IMR-90 (cell line): ENCODE measurements at regions not wholly inside any gene's neighbourhood (a gene's known extent, or its start where the extent isn't known, plus 50 kb on each side); places are given as distances from the start of the nearest gene placed in this dataset.

ENCODE experiments used
- ATAC-seq: fragments of 200-7000 bp; cut with Tn5 transposase; 2 replicates; pipeline ENCODE4 v1.9.1; 2020; ENCODE audit warnings: low read depth, mild to moderate bottlenecking, moderate library complexity
- BruUV-seq: library from RNA; stranded (reverse); fragments of 400-500 nt; replicated peaks from 2 replicates; lab custom pipeline; 2021; lab: Mats Ljungman, UMichigan
- CTCF ChIA-PET: fragments of 300-600 bp; formaldehyde crosslinking; extraction: SDS; loops from one replicate; lab custom pipeline; 2021; ENCODE audit warnings: antibody characterized with exemption; lab: Yijun Ruan, JAX
- POLR2A ChIA-PET: fragments of 300-600 bp; sonication (Branson Sonifier 250); formaldehyde crosslinking; loops from one replicate; lab custom pipeline; 2022; ENCODE audit warnings: antibody characterized with exemption; ENCODE audit not compliant: unreplicated experiment; lab: Charles Lee
- DNase-seq: peaks from one replicate; pipeline ENCODE4 v3.0.0; 2013
- H2AFZ ChIP-seq: replicated peaks from 2 replicates; pipeline ENCODE3; 2013; ENCODE audit warnings: low read length, mild to moderate bottlenecking; ENCODE audit not compliant: poor library complexity
- H2AK5ac ChIP-seq: 2 replicates; pipeline ENCODE4 v1.6.1; 2013; ENCODE audit warnings: low read depth, low read length, inconsistent platforms
- H2AK9ac ChIP-seq: replicated peaks from 2 replicates; pipeline ENCODE3; 2013; ENCODE audit warnings: mild to moderate bottlenecking, low read depth, low read length, moderate library complexity; ENCODE audit not compliant: poor library complexity
- H2BK120ac ChIP-seq: 2 replicates; pipeline ENCODE4 v1.6.1; 2013; ENCODE audit warnings: low read depth, low read length, inconsistent platforms
- H2BK15ac ChIP-seq: 3 replicates; pipeline ENCODE4 v1.6.1; 2013; ENCODE audit warnings: low read depth, low read length, inconsistent platforms
- H2BK20ac ChIP-seq: 2 replicates; pipeline ENCODE4 v1.6.1; 2013; ENCODE audit warnings: low read depth, mild to moderate bottlenecking, inconsistent platforms, low read length, moderate library complexity
- H2BK5ac ChIP-seq: 2 replicates; pipeline ENCODE4 v1.6.1; 2013; ENCODE audit warnings: mild to moderate bottlenecking, low read depth, low read length, inconsistent platforms; ENCODE audit not compliant: poor library complexity, severe bottlenecking
- H3K14ac ChIP-seq: replicated peaks from 2 replicates; pipeline ENCODE4 v1.6.1; 2013; ENCODE audit warnings: low read depth, low read length, inconsistent platforms
- H3K18ac ChIP-seq: 2 replicates; pipeline ENCODE4 v1.6.1; 2013; ENCODE audit warnings: low read depth, low read length, control low read depth
- H3K23ac ChIP-seq: 2 replicates; pipeline ENCODE4 v1.6.1; 2013; ENCODE audit warnings: low read depth, low read length, inconsistent platforms
- H3K27ac ChIP-seq: 2 replicates; pipeline ENCODE4 v1.5.1; 2013; ENCODE audit warnings: mild to moderate bottlenecking, control low read depth, low read length; ENCODE audit not compliant: insufficient read depth
- H3K27me3 ChIP-seq: 2 replicates; pipeline ENCODE4 v1.6.1; 2013; ENCODE audit warnings: low read length; ENCODE audit not compliant: control insufficient read depth, insufficient read depth
- H3K36me3 ChIP-seq: 2 replicates; pipeline ENCODE4 v1.6.1; 2013; ENCODE audit warnings: low read length, mixed read lengths; ENCODE audit not compliant: control insufficient read depth, insufficient read depth
- H3K4ac ChIP-seq: 2 replicates; pipeline ENCODE4 v1.6.1; 2013; ENCODE audit warnings: low read depth, low read length, inconsistent platforms
- H3K4me1 ChIP-seq: 2 replicates; pipeline ENCODE4 v1.6.1; 2013; ENCODE audit warnings: low read length, mixed read lengths; ENCODE audit not compliant: control insufficient read depth, insufficient read depth
- H3K4me2 ChIP-seq: 2 replicates; pipeline ENCODE4 v1.6.1; 2013; ENCODE audit warnings: low read depth, mild to moderate bottlenecking, control low read depth, low read length, moderate library complexity
- H3K4me3 ChIP-seq: 2 replicates; pipeline ENCODE4 v1.5.1; 2013; ENCODE audit warnings: low read depth, mild to moderate bottlenecking, control low read depth, low read length, moderate library complexity; ENCODE audit not compliant: insufficient read depth
- H3K56ac ChIP-seq: 2 replicates; pipeline ENCODE4 v1.6.1; 2013; ENCODE audit warnings: low read length, inconsistent platforms; ENCODE audit not compliant: insufficient read depth; ENCODE audit errors: extremely low read depth
- H3K79me1 ChIP-seq, 2 experiments: 2 replicates each; pipeline ENCODE4 v1.6.1; 2013; ENCODE audit warnings: low read length in 2 of 2, inconsistent platforms in 1 of 2, low read depth in 1 of 2
- H3K9ac ChIP-seq: 2 replicates; pipeline ENCODE4 v1.6.1; 2013; ENCODE audit warnings: low read depth, low read length, control low read depth
- H3K9me1 ChIP-seq: 2 replicates; pipeline ENCODE4 v1.6.1; 2013; ENCODE audit warnings: low read length, inconsistent platforms; ENCODE audit not compliant: insufficient read depth
- H3K9me3 ChIP-seq: 2 replicates; pipeline ENCODE4 v1.6.1; 2013; ENCODE audit warnings: low read length; ENCODE audit not compliant: control insufficient read depth, insufficient read depth
- H4K20me1 ChIP-seq: 2 replicates; pipeline ENCODE4 v1.6.1; 2013; ENCODE audit warnings: low read length, inconsistent platforms; ENCODE audit not compliant: insufficient read depth
- H4K5ac ChIP-seq: 2 replicates; pipeline ENCODE4 v1.6.1; 2013; ENCODE audit warnings: mild to moderate bottlenecking, low read depth, low read length, control low read depth
- H4K8ac ChIP-seq, 2 experiments: 2 replicates each; pipeline ENCODE4 v1.6.1; 2013; ENCODE audit warnings: low read depth in 2 of 2, low read length in 2 of 2, control low read depth in 1 of 2, inconsistent platforms in 1 of 2
- H4K91ac ChIP-seq: 2 replicates; pipeline ENCODE4 v1.6.1; 2013; ENCODE audit warnings: low read depth, low read length, inconsistent platforms; ENCODE audit not compliant: insufficient read depth
- BHLHE40 ChIP-seq: fragments of 150-350 bp; IDR thresholded peaks from 2 replicates; pipeline ENCODE4 v1.6.1; 2016; ENCODE audit warnings: mild to moderate bottlenecking, low read depth, low read length
- CEBPB ChIP-seq: IDR thresholded peaks from 2 replicates; pipeline ENCODE4 v1.6.1; 2012; ENCODE audit warnings: low read depth, low read length, improper control_type of control experiment
- CHD1 ChIP-seq: IDR thresholded peaks from 2 replicates; pipeline ENCODE4 v1.6.1; 2012; ENCODE audit warnings: low read depth, low read length, improper control_type of control experiment
- NFE2L2 ChIP-seq: fragments of 150-350 bp; IDR thresholded peaks from 2 replicates; pipeline ENCODE4 v1.6.1; 2016; ENCODE audit warnings: low read depth, mild to moderate bottlenecking, low read length
- RCOR1 ChIP-seq: IDR thresholded peaks from 2 replicates; pipeline ENCODE4 v1.6.1; 2012; ENCODE audit warnings: mild to moderate bottlenecking, low read length, improper control_type of control experiment; ENCODE audit not compliant: insufficient replicate concordance
- RFX5 ChIP-seq: IDR thresholded peaks from 2 replicates; pipeline ENCODE4 v1.8.0; 2012; ENCODE audit warnings: low read depth, mild to moderate bottlenecking, low read length, moderate library complexity
- SMC3 ChIP-seq: fragments of 150-350 bp; IDR thresholded peaks from 2 replicates; pipeline ENCODE4 v1.6.1; 2016; ENCODE audit warnings: low read depth, mild to moderate bottlenecking, antibody characterized with exemption, low read length, moderate library complexity
- WGBS, 2 experiments: methylation state at CpG; one replicate each; pipeline versions ENCODE4 v1.1.5 to v1.1.7; 2013; ENCODE audit warnings: missing lambda C conversion rate in 2 of 2; ENCODE audit not compliant: insufficient read length in 1 of 2; ENCODE audit errors: extremely low coverage in 2 of 2; 5-methylcytosine and 5-hydroxymethylcytosine counted together
- dilution Hi-C: fragments of 300-500 bp; cut with HindIII; formaldehyde crosslinking; loops from one replicate; pipeline ENCODE4 v1.14.3; 2018; ENCODE audit warnings: low sequenced_read_pairs; ENCODE audit not compliant: unreplicated experiment
- in situ Hi-C: fragments of 300-500 bp; cut with MboI; formaldehyde crosslinking; loops from 3 replicates; pipeline ENCODE4 v1.14.3; 2019; ENCODE audit warnings: low sequenced_read_pairs, inconsistent platforms, mixed read lengths
- intact Hi-C: fragments of 100-400 bp; cut with micrococcal nuclease; formaldehyde crosslinking; loops from 2 replicates; pipeline ENCODE4 v1.10.0; 2022
- TF ChIP-seq, protein P1 (sequence below): fragments of 150-350 bp; IDR thresholded peaks from 2 replicates; pipeline ENCODE4 v1.6.1; 2016; ENCODE audit warnings: low read depth, mild to moderate bottlenecking, low read length, moderate library complexity, borderline replicate concordance
- TF ChIP-seq, protein P2 (sequence below): fragments of 150-350 bp; IDR thresholded peaks from 2 replicates; pipeline ENCODE4 v1.6.1; 2017; ENCODE audit warnings: mild to moderate bottlenecking, antibody characterized with exemption, low read length, low read depth
- TF ChIP-seq, protein P3 (sequence below): conservative IDR thresholded peaks from 2 replicates; pipeline ENCODE4 v1.5.1; 2012; ENCODE audit warnings: mild to moderate bottlenecking, low read depth, low read length, improper control_type of control experiment

DNA sequence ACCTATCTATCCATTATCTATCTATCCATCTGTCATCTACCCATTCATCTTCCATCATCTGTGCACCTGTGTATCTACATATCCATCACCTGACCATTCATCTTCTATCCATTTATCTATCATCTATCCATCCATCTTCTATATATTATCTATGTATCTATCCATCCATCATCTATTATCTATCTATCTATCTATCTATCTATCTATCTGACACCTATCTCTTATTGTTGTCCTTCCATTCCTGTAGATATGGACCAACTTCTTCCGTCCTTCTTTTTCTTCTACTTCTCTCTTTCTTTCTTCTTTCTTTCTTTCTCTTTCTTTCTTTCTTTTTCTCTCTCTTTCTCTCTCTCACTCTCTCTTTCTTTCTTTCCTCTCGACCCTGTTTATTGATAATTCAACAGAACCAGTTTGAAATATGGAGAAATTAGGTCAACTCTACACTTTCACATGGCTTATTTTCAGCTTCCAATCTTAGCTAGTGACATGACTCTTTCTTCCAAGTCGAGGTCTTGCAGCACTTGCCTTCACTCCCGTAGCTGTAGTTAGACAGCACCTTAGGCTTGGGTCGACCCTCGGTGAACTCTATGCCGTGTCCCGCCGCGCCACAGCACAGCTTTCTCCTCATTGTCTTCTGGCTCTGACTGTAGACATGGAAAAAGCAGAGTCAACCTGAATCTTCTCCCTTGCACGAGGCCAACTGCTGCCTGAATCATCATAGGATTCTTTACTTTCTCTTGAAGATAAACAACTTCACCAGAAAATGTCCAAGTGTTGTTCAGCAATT, 110.4 kb upstream of the EXOC2 start:
- Histone ChIP-seq H2BK120ac (no peak overlapping the region), H4K5ac (no peak overlapping the region), H2AFZ (no peak overlapping the region), H3K36me3 (no peaks in the 10 kb centered on the region), H3K4me2 (no peak overlapping the region), H3K9ac (no peak overlapping the region), H4K20me1 (no peaks in the 10 kb centered on the region), H3K4me3 (no peak overlapping the region), H3K27ac (no peak overlapping the region), H2AK9ac (no peak overlapping the region), H2BK20ac (no peak overlapping the region), H3K9me3 (no peaks in the 10 kb centered on the region), H3K23ac (no peak overlapping the region), H4K91ac (no peak overlapping the region), H2BK5ac (no peak overlapping the region), H3K9me1 (no peaks in the 10 kb centered on the region), H2AK5ac (no peak overlapping the region), H3K56ac (no peak overlapping the region), H3K18ac (no peak overlapping the region), H3K27me3 (peaks cover 20% of the 10 kb centered on the region), H4K8ac (no peak overlapping the region), H3K79me1 (no peaks in the 10 kb centered on the region), H3K14ac (no peak overlapping the region), H3K4ac (no peak overlapping the region), H2BK15ac (no peak overlapping the region), H3K4me1 (no peaks in the 10 kb centered on the region)
- BruUV-seq: no TSS peak
- intact Hi-C loops: no loop called here
- in situ Hi-C loops: no loop called here
- WGBS, 2 experiments: no CpG with 5 or more reads among the region's 11 CpGs
- dilution Hi-C loops: no loop called here
- no peak for DNase-seq
- ATAC-seq: no peak
- TF ChIP-seq RFX5 (no peak), CHD1 (no peak), CEBPB (no peak), NFE2L2 (no peak), RCOR1 (no peak), BHLHE40 (no peak), SMC3 (no peak)
- TF ChIP-seq, protein P1, sequence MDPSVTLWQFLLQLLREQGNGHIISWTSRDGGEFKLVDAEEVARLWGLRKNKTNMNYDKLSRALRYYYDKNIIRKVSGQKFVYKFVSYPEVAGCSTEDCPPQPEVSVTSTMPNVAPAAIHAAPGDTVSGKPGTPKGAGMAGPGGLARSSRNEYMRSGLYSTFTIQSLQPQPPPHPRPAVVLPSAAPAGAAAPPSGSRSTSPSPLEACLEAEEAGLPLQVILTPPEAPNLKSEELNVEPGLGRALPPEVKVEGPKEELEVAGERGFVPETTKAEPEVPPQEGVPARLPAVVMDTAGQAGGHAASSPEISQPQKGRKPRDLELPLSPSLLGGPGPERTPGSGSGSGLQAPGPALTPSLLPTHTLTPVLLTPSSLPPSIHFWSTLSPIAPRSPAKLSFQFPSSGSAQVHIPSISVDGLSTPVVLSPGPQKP: no peak
- TF ChIP-seq, protein P2, sequence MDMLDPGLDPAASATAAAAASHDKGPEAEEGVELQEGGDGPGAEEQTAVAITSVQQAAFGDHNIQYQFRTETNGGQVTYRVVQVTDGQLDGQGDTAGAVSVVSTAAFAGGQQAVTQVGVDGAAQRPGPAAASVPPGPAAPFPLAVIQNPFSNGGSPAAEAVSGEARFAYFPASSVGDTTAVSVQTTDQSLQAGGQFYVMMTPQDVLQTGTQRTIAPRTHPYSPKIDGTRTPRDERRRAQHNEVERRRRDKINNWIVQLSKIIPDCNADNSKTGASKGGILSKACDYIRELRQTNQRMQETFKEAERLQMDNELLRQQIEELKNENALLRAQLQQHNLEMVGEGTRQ: no peak
- TF ChIP-seq, protein P3, sequence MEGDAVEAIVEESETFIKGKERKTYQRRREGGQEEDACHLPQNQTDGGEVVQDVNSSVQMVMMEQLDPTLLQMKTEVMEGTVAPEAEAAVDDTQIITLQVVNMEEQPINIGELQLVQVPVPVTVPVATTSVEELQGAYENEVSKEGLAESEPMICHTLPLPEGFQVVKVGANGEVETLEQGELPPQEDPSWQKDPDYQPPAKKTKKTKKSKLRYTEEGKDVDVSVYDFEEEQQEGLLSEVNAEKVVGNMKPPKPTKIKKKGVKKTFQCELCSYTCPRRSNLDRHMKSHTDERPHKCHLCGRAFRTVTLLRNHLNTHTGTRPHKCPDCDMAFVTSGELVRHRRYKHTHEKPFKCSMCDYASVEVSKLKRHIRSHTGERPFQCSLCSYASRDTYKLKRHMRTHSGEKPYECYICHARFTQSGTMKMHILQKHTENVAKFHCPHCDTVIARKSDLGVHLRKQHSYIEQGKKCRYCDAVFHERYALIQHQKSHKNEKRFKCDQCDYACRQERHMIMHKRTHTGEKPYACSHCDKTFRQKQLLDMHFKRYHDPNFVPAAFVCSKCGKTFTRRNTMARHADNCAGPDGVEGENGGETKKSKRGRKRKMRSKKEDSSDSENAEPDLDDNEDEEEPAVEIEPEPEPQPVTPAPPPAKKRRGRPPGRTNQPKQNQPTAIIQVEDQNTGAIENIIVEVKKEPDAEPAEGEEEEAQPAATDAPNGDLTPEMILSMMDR: no peak
- CTCF ChIA-PET: no interaction called here
- POLR2A ChIA-PET: no interaction called here
